ENCODE measurements at regions not wholly inside any gene's neighbourhood (a gene's known extent, or its start where the extent isn't known, plus 50 kb on each side); places are given as distances from the start of the nearest gene placed in this dataset.

- no peak for DNase-seq
Observed at GRCh38 chr3:194218646-194219453, 82.9 kb downstream of the HES1 start.

GRCh38 chr3:194219826-194220410, 84.0 kb downstream of the HES1 start:
- DNase-seq, result no peak

- DNase-seq, result no peak
Observed at GRCh38 chr3:194220901-194221326, 85.0 kb downstream of the HES1 start.

- DNase-seq, result no peak
Observed at GRCh38 chr3:194221336-194221735, 85.4 kb downstream of the HES1 start.

- no peak for DNase-seq
Observed at GRCh38 chr3:194223951-194224350, 88.0 kb downstream of the HES1 start.

- DNase-seq, result no peak
Observed at GRCh38 chr3:194224471-194225417, 88.8 kb downstream of the HES1 start.

DNA sequence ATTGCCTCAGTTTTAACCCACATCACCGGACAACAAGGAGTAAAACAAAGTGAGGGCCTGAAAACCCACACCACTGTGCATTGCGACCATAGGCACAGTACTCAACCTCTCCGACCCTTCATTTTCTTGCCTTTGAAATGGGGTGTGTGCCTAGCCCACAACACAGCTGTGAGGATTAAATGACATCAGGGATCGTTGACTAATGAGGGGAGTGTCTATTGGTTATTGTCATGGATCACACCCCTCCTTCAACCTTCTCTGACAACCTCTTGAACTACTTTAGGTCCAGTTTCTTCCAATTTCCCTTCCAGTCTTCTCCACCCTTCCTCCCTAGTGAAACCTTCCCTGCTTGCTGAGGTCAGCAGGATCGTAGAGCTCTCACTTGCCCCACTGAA, 89.5 kb downstream of the HES1 start:
- no peak for DNase-seq

DNA sequence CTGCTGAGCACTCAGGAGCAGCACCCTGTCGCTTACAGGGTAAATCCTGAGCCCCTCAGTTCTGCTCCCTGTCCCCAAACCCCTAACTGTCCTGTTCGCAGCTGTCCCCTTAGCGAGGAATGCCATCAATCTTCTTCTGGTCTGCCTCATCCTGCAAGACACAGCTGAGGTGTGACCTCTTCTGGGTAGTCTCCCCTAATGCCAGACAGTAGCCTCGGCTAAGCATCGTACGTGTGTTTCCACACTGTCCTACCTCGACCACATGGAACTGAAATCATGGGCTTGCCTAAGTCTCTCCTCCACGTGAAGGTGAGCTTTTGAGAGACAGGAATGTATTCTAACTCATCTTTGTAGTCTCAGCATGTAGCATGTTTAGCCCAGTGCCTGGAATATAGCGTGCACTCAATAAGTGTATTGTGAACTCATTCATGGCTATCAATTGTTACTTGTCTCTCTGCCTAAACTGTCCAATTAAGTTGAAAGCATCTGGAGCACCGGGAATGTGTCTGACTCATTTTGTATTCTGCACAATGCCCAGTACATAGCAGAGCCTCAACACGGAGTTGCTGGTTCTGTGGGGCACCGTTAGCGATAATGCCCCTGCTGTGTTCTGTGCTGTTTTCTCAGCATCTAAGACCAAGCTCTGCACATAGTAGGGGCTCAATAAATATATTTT, 90.2 kb downstream of the HES1 start:
- no peak for DNase-seq

DNA sequence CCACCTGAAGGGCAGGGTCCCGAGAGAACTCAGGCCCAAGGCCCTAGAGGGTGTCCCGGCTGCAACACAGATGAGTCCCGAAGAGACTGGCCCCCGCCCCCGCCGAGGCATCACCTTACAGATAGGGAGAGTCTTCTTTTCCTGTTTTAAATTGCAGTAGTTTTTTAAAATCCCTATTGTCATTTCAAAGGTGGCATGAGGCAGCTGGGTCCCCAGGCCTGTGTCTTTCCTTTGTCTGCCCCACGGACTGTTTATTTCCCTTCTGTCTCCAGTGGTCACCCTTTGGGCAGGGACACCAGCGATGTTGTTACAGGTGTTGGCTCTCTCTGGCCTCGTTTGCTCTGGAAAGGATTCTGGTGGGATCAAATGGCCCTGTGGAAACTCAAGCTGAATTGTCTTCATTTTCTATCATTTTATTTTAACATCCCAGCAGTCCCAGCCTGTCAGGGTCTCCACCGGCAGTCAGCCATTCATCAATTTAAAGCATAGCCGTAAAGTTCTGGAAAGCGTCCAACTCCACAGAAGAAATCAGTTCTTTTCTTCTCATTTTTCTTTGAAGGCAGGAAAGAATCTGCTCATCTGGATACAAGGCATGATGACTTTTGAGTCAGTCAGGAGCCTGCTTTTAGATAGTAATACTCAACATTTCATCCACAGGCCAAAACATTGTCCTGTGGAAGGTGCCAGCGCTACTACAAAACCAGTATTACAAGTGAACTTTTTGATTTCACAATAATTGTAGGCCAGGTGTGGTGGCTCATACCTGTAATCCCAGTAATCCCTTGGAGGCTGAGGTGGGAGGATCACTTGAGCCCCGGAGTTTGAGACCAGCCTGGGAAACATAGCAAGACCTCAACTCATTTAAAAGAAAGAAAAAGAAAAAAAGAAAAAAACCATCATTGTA, 96.2 kb downstream of the HES1 start:
- no peak for DNase-seq

GRCh38 chr3:194233150-194233549, 97.2 kb downstream of the HES1 start:
- DNase-seq, result no peak

- DNase-seq, result no peak
Observed at GRCh38 chr3:194235160-194235559, 99.2 kb downstream of the HES1 start.

GRCh38 chr3:194237110-194237509, 101.2 kb downstream of the HES1 start:
- DNase-seq, result no peak

DNA sequence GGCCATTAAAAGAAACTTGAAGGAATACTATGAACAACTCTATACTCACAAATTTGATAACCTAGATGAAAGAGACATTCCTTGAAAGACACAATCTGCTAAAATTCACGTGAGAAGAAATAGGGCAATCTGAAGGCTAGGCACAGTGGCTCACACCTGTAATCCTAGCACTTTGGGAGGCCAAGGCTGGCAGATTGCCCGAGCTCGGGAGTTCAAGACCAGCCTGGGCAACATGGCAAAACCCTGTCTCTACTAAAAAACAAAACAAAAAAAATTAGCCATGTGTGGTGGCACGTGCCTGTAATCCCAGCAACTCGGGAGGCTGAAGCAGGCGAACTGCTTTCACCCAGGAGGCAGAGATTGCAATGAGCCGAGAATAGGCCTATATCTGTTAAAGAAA, 104.8 kb downstream of the HES1 start:
- no peak for DNase-seq

GRCh38 chr3:194243172-194243837, 107.4 kb downstream of the HES1 start:
- DNase-seq, result no peak

DNA sequence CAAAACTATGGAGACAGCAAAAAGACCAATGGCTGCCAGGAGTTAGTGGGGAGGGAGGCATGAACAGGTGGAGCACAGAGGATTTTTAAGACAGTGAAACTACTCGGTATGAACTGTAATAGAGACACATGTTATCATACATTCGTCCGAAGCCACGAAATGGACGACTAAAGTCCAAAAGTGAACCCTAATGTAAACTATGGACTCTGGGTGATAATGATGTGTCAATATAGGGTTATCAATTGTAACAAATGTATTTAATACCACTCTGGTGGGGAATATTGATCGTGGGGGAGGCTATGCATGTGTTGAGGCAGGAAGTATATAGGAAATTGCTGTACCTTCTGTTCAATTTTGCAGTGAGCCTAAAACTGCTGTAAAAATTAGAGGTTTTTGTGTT, 107.0 kb downstream of the CPN2 start:
- no peak for DNase-seq

GRCh38 chr3:194245474-194245873, 105.7 kb downstream of the CPN2 start:
- DNase-seq, result no peak

DNA sequence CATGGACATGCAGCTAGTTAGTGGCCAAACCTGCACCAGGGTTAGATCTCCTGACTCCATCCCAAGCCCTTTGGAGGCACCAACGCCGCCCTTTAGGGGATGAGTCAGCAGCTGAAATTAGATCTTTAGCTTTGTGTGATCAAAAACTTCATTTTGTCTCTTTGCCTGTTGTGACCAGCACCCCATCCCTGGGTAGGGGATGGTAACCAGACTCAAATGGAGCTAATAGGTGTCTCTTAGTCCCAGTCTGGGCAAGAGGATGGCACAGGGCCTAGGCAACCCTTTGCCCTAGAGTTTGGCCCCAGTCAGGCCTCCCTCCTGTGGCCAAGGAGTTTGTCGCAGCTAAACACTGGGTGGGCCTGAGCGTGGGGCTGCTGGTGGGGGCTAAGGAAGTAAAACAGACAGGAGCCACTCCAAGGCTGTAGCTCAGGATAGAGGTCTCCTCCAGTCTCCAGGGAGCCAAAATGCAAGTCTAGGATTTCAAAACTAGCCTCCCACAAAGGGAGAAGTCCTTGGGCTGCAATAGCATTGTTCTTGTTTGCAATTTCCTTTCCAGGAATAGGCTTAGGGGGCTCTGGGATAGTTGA, 105.1 kb downstream of the CPN2 start:
- DNase-seq, result no peak

GRCh38 chr3:194246709-194247349, 104.3 kb downstream of the CPN2 start:
- no peak for DNase-seq

DNA sequence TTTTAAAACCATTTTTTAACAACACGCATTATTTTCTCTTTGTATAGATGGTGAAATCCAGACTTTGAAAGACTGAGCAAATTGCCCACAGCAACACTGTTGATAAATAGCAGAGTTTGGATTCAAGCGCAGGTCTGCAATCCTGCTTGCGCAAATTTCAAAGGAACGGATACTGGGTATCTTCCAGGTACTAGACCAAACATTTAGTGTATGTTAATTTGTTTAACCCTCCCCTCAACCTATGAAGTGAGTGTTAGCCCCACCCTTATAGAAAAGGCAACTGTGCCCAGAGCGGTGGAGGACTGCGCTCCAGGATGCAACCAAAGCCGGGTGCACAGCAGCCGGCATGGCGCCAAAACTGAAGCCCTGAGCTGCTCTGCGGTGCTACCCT, 103.8 kb downstream of the CPN2 start:
- DNase-seq, result no peak

DNA sequence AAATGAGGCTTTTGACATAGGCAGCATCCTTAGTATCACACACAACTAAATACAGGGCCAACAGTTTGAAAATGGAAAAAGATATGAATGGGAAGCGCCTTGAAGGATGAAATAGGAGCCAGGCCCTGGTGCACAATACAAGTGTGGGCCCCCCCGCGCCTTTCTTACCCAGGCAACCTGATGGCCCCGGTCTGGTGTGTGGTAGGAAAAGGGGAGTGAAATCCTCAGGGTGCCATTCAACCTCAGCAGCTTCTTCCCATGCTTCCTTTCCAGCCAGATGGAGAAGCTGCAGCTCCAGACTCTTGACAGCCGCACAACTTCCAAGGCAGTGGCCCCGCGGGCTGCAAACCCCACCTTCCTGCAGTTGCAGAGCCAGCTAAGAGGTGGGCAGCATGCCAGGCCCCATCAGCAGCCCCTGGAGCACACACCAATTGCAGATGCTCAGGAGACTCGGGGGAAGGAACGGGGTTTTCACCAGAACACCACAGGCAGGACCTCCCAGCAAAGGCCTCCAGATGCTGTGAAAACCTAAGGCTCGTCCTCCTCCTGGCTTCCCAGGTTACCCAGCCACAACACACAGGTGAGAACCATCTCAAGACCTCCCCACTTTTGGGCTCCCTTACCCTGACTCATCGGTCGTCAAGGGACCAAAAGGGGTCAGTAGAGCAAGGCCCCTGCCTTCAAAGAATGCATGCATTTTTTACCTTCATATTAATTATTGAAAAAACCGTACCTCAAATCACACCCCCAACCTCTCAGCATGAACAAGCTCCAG, 101.6 kb downstream of the CPN2 start:
- no peak for DNase-seq
